ENCODE measurements at regions not wholly inside any gene's neighbourhood (a gene's known extent, or its start where the extent isn't known, plus 50 kb on each side); places are given as distances from the start of the nearest gene placed in this dataset.

DNA sequence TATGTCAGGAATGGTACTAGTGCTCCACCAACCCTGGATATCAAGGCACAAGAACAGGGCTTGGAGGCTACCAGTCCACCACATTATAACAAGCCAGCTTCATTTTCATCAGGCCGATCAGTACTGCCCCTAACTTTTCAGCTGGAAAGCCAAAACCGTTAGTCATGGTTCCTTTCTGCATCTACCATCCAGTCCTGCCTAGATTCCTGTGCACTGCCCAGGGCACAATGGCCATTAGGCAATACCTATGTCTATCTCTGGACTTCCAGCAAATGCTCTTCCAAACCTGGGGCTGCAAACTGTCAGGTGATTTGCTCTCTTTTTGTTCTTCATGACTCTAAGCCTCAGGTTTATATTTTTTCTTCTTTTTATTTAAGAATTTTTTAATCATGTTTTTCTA lies 937.7 kb downstream of the SORCS1 start:
- WGBS = 64% methylated on average over 2 of the region's 2 CpGs
- Histone ChIP-seq H3K4me3 (no peak overlapping the region), H3K36me3 (no peaks in the 10 kb centered on the region), H3K27ac (no peak overlapping the region), H3K9me3 (no peaks in the 10 kb centered on the region), H3K4me1 (replicated peaks) (no peaks in the 10 kb centered on the region), H3K27me3 (replicated peaks; ENCODE audit: insufficient read depth) (no peaks in the 10 kb centered on the region)
- intact Hi-C loops (cut with DNase I) = no loop called here
- no peak for DNase-seq (ENCODE audit: low spot score)
- TF ChIP-seq POLR2A (IDR thresholded peaks at IDR 0.05) (no peak), POLR2AphosphoS5 (IDR thresholded peaks at IDR 0.05) (no peak)
- TF ChIP-seq, protein P1, sequence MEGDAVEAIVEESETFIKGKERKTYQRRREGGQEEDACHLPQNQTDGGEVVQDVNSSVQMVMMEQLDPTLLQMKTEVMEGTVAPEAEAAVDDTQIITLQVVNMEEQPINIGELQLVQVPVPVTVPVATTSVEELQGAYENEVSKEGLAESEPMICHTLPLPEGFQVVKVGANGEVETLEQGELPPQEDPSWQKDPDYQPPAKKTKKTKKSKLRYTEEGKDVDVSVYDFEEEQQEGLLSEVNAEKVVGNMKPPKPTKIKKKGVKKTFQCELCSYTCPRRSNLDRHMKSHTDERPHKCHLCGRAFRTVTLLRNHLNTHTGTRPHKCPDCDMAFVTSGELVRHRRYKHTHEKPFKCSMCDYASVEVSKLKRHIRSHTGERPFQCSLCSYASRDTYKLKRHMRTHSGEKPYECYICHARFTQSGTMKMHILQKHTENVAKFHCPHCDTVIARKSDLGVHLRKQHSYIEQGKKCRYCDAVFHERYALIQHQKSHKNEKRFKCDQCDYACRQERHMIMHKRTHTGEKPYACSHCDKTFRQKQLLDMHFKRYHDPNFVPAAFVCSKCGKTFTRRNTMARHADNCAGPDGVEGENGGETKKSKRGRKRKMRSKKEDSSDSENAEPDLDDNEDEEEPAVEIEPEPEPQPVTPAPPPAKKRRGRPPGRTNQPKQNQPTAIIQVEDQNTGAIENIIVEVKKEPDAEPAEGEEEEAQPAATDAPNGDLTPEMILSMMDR (IDR thresholded peaks at IDR 0.05) = no peak

DNA sequence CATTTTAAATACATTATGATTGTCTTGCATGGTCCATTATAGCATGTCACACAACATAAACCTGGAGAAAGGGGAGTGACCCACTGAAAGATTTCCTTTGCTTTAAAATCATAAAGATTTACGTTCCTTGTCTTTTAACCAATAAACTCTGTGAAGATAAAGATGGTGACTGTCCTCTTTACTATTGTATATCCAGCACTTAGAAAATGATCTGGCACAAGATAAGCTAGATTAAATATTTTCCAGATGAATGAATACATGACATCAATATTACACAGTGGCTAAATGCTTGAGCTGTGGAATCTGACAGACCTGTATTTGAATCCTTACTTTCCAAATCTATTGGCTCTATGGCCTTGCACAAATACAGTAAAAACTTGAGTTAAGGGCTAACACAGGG lies 938.4 kb downstream of the SORCS1 start:
- DNase-seq (ENCODE audit: low spot score) = no peak
- WGBS = 31% methylated on average over 1 of the region's 1 CpG
- Histone ChIP-seq H3K4me1 (replicated peaks) (no peaks in the 10 kb centered on the region), H3K27me3 (replicated peaks; ENCODE audit: insufficient read depth) (no peaks in the 10 kb centered on the region), H3K9me3 (no peaks in the 10 kb centered on the region), H3K4me3 (no peak overlapping the region), H3K36me3 (no peaks in the 10 kb centered on the region), H3K27ac (no peak overlapping the region)
- intact Hi-C loops (cut with DNase I) = no loop called here
- TF ChIP-seq, protein P1 (IDR thresholded peaks at IDR 0.05) = no peak
- no peak for TF ChIP-seq POLR2A (IDR thresholded peaks at IDR 0.05)
- no peak for TF ChIP-seq POLR2AphosphoS5 (IDR thresholded peaks at IDR 0.05)

DNA sequence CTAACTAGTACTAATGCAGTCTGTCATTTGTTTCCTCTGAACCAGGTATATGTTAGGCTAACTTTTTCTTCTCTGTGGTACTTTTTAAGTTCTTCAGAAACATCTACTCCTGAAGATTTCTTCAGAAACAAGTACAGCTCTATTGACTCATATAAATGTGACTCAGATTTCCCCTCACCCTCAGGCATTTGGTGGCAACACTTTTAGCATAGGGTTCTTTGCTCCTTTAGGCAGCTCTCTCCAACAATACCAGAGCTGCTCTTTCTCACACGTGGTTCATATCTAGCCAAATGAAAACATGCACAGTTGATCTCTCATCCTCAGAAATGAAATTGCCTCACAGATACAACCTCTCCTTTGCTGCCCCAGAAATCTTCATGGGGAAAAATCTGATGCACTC lies 939.8 kb downstream of the SORCS1 start:
- no peak overlapping the region for H3K27ac ChIP-seq
- TF ChIP-seq POLR2A (IDR thresholded peaks at IDR 0.05) (no peak), POLR2AphosphoS5 (IDR thresholded peaks at IDR 0.05) (no peak)
- TF ChIP-seq, protein P1 (IDR thresholded peaks at IDR 0.05) = no peak
- H3K27me3 ChIP-seq (replicated peaks; ENCODE audit: insufficient read depth) = no peaks in the 10 kb centered on the region
- H3K4me1 ChIP-seq (replicated peaks) = no peaks in the 10 kb centered on the region
- WGBS = 59% methylated on average over 1 of the region's 1 CpG
- no peak for DNase-seq (ENCODE audit: low spot score)
- intact Hi-C loops (cut with DNase I) = no loop called here
- no peaks in the 10 kb centered on the region for H3K36me3 ChIP-seq
- no peak overlapping the region for H3K4me3 ChIP-seq
- H3K9me3 ChIP-seq = no peaks in the 10 kb centered on the region

DNA sequence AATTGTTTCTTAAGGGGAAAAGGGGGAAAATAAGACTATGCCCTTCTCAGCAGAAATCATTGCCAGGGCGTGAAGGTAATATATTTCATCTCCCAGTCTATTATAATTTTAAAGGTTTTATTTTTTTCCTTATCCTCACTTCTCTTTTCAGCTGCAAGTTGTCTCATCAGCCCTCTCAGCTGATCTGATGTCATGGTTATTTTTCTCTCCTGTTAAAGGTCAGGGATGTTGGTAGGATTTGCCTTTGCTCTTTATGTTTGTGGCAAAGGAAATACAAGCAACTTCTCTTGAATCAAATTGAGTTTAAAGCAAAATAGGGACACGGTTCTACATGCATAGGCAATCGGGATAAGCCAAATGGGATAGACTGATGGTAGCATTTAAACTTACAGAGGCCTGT lies 946.9 kb downstream of the SORCS1 start:
- no peak for DNase-seq (ENCODE audit: low spot score)
- no peaks in the 10 kb centered on the region for H3K4me1 ChIP-seq (replicated peaks)
- no peaks in the 10 kb centered on the region for H3K27me3 ChIP-seq (replicated peaks; ENCODE audit: insufficient read depth)
- H3K27ac ChIP-seq = no peak overlapping the region
- 80% methylated on average over 3 of the region's 3 CpGs for WGBS
- no peak overlapping the region for H3K4me3 ChIP-seq
- TF ChIP-seq POLR2A (IDR thresholded peaks at IDR 0.05) (no peak), POLR2AphosphoS5 (IDR thresholded peaks at IDR 0.05) (no peak)
- TF ChIP-seq, protein P1 (IDR thresholded peaks at IDR 0.05) = no peak
- H3K9me3 ChIP-seq = no peaks in the 10 kb centered on the region
- no peaks in the 10 kb centered on the region for H3K36me3 ChIP-seq
- intact Hi-C loops (cut with DNase I) = no loop called here

DNA sequence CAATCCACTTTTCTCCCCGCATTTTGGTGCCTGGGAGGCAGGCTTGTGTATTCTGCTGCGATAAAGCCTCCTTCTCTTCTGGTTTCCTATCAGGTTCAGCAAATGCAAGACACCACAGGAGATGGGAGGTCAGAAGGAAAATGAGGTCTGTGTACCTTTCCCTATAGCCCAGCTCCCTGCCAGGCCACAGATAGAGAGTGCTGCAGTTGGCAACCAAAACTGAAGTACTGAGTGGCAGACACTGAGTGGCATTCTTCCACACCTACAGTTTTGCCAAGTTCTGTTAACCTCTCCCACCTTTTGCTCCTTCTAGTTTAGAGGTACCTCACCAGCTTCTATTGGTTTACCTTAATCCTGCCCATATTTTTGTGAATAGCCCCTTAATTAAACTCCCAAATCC lies 948.4 kb downstream of the SORCS1 start:
- WGBS = 50% methylated on average over 2 of the region's 2 CpGs
- H3K4me1 ChIP-seq (replicated peaks) = no peaks in the 10 kb centered on the region
- H3K36me3 ChIP-seq = no peaks in the 10 kb centered on the region
- no peak for DNase-seq (ENCODE audit: low spot score)
- no peaks in the 10 kb centered on the region for H3K9me3 ChIP-seq
- intact Hi-C loops (cut with DNase I) = no loop called here
- TF ChIP-seq POLR2AphosphoS5 (IDR thresholded peaks at IDR 0.05) (no peak), POLR2A (IDR thresholded peaks at IDR 0.05) (no peak)
- TF ChIP-seq, protein P1 (IDR thresholded peaks at IDR 0.05) = no peak
- H3K27ac ChIP-seq = no peak overlapping the region
- H3K4me3 ChIP-seq = no peak overlapping the region
- H3K27me3 ChIP-seq (replicated peaks; ENCODE audit: insufficient read depth) = no peaks in the 10 kb centered on the region
